Neural cell (in vitro differentiated cells): ENCODE measurements at regions not wholly inside any gene's neighbourhood (a gene's known extent, or its start where the extent isn't known, plus 50 kb on each side); places are given as distances from the start of the nearest gene placed in this dataset.

Source experiments
- H2AFZ ChIP-seq: fragments of 200-600, 300-800 bp; sonication (generic), shearing (Covaris generic); 2 replicates; pipeline ENCODE4 v1.6.0; 2014; ENCODE audit warnings: low read depth, mild to moderate bottlenecking, antibody characterized with exemption, low read length, moderate library complexity
- H3F3A ChIP-seq: fragments of 200-600 bp; shearing (Covaris generic); 2 replicates; pipeline ENCODE4 v1.6.1; 2016; ENCODE audit warnings: mild to moderate bottlenecking, moderate library complexity, mixed read lengths, antibody characterized with exemption, low read length; ENCODE audit not compliant: insufficient read depth, poor library complexity, severe bottlenecking
- H3K27ac ChIP-seq: fragments of 200-600, 300-800 bp; sonication (generic), shearing (Covaris generic); 2 replicates; pipeline ENCODE4 v1.5.1; 2014; ENCODE audit warnings: mild to moderate bottlenecking, low read length, moderate library complexity
- H3K27me3 ChIP-seq: fragments of 300-800, 200-600 bp; sonication (generic), shearing (Covaris generic); 2 replicates; pipeline ENCODE4 v1.6.0; 2014; ENCODE audit warnings: mild to moderate bottlenecking, low read depth, low read length, moderate library complexity; ENCODE audit not compliant: insufficient read depth
- H3K36me3 ChIP-seq: fragments of 300-800, 200-600 bp; sonication (generic), shearing (Covaris generic); 2 replicates; pipeline ENCODE4 v1.5.1; 2014; ENCODE audit warnings: mild to moderate bottlenecking, antibody characterized with exemption, low read length, moderate library complexity; ENCODE audit not compliant: insufficient read depth
- H3K4me2 ChIP-seq: fragments of 300-800, 200-600 bp; sonication (generic), shearing (Covaris generic); 2 replicates; pipeline ENCODE4 v1.6.0; 2014; ENCODE audit warnings: mild to moderate bottlenecking, low read length
- H3K4me3 ChIP-seq: fragments of 300-800, 200-600 bp; sonication (generic), shearing (Covaris generic); 2 replicates; pipeline ENCODE4 v1.5.1; 2014; ENCODE audit warnings: mild to moderate bottlenecking, low read length, moderate library complexity
- H3K79me2 ChIP-seq: fragments of 200-600 bp; shearing (Covaris generic); replicated peaks from 2 replicates; pipeline ENCODE4 v1.6.0; 2014; ENCODE audit warnings: mild to moderate bottlenecking, low read length, moderate library complexity; ENCODE audit not compliant: insufficient read depth
- H3K9ac ChIP-seq: fragments of 300-800, 200-600 bp; sonication (generic), shearing (Covaris generic); 2 replicates; pipeline ENCODE4 v1.6.1; 2016; ENCODE audit warnings: mild to moderate bottlenecking, low read length, mixed read lengths
- H3K9me2 ChIP-seq: fragments of 200-600 bp; shearing (Covaris generic); 2 replicates; pipeline ENCODE4 v1.6.1; 2016; ENCODE audit warnings: mild to moderate bottlenecking, low read length, mixed read lengths; ENCODE audit not compliant: insufficient read depth
- H3K9me3 ChIP-seq: fragments of 200-600, 300-800 bp; sonication (generic), shearing (Covaris generic); 2 replicates; pipeline ENCODE4 v1.6.1; 2016; ENCODE audit warnings: mild to moderate bottlenecking, mixed run types, low read length, moderate library complexity, mixed read lengths
- H4K20me1 ChIP-seq: fragments of 200-600 bp; shearing (Covaris generic); 2 replicates; pipeline ENCODE4 v1.6.1; 2016; ENCODE audit warnings: mild to moderate bottlenecking, mixed run types; ENCODE audit not compliant: insufficient read depth
- CTCF ChIP-seq: fragments of 450-650 bp; IDR thresholded peaks from 2 replicates; pipeline ENCODE4 v1.5.1; 2014; ENCODE audit warnings: antibody characterized with exemption, mild to moderate bottlenecking, moderate library complexity; ENCODE audit not compliant: poor library complexity, severe bottlenecking
- EP300 ChIP-seq: fragments of 450-650 bp; conservative IDR thresholded peaks from 2 replicates; pipeline ENCODE4 v1.6.1; 2014; ENCODE audit warnings: antibody characterized with exemption, mild to moderate bottlenecking, moderate library complexity; ENCODE audit not compliant: poor library complexity, severe bottlenecking
- EZH2 ChIP-seq: fragments of 200-600, 300-800 bp; shearing (Covaris generic), sonication (generic); IDR thresholded peaks from 2 replicates; pipeline ENCODE4 v1.6.1; 2014; ENCODE audit warnings: antibody characterized with exemption, low read length, borderline replicate concordance, mild to moderate bottlenecking; ENCODE audit not compliant: insufficient read depth, poor library complexity, severe bottlenecking
- MXI1 ChIP-seq: fragments of 450-650 bp; conservative IDR thresholded peaks from 2 replicates; pipeline ENCODE4 v1.6.1; 2014; ENCODE audit warnings: antibody characterized with exemption, mild to moderate bottlenecking; ENCODE audit not compliant: poor library complexity, severe bottlenecking
- POLR2AphosphoS5 ChIP-seq: IDR thresholded peaks from 2 replicates; pipeline ENCODE4 v1.6.1; 2012
- RAD21 ChIP-seq: fragments of 450-650 bp; conservative IDR thresholded peaks from 2 replicates; pipeline ENCODE4 v1.6.1; 2014; ENCODE audit warnings: antibody characterized with exemption, mild to moderate bottlenecking, moderate library complexity
- REST ChIP-seq: IDR thresholded peaks from 2 replicates; pipeline ENCODE4 v1.6.1; 2012; ENCODE audit warnings: borderline replicate concordance
- SMC3 ChIP-seq: fragments of 450-650 bp; conservative IDR thresholded peaks from 2 replicates; pipeline ENCODE4 v1.6.1; 2014; ENCODE audit warnings: antibody characterized with exemption, mild to moderate bottlenecking, moderate library complexity; ENCODE audit not compliant: poor library complexity
- TAF1 ChIP-seq: IDR thresholded peaks from 2 replicates; pipeline ENCODE4 v1.6.1; 2012; ENCODE audit warnings: low read depth

GRCh38 chr2:9099341-9099751 is 95.9 kb upstream of the MBOAT2 start:
- no peaks in the 10 kb centered on the region for H3K27me3 ChIP-seq
- H3K79me2 ChIP-seq = no peaks in the 10 kb centered on the region
- no peaks in the 10 kb centered on the region for H3K9me2 ChIP-seq
- no peak overlapping the region for H3K4me3 ChIP-seq
- no peaks in the 10 kb centered on the region for H3K9me3 ChIP-seq
- H3K4me2 ChIP-seq = no peak overlapping the region
- H3K36me3 ChIP-seq = no peaks in the 10 kb centered on the region
- H3K27ac ChIP-seq = no peak overlapping the region
- no peak for TF ChIP-seq RAD21
- TF ChIP-seq MXI1 = no peak
- no peak for TF ChIP-seq EP300
- no peak for TF ChIP-seq EZH2
- TF ChIP-seq REST = no peak
- no peak for TF ChIP-seq SMC3
- TF ChIP-seq CTCF = no peak
- TF ChIP-seq POLR2AphosphoS5 = no peak
- no peak for TF ChIP-seq TAF1
- H2AFZ ChIP-seq = no peak overlapping the region
- no peaks in the 10 kb centered on the region for H3F3A ChIP-seq
- no peaks in the 10 kb centered on the region for H4K20me1 ChIP-seq
- no peak overlapping the region for H3K9ac ChIP-seq

- Histone ChIP-seq H3K27me3 (no peaks in the 10 kb centered on the region), H3K36me3 (no peaks in the 10 kb centered on the region), H4K20me1 (no peaks in the 10 kb centered on the region), H3K27ac (no peak overlapping the region), H3K9me2 (no peaks in the 10 kb centered on the region), H3K79me2 (no peaks in the 10 kb centered on the region), H2AFZ (no peak overlapping the region), H3F3A (no peaks in the 10 kb centered on the region), H3K4me3 (no peak overlapping the region), H3K9ac (no peak overlapping the region), H3K9me3 (no peaks in the 10 kb centered on the region), H3K4me2 (no peak overlapping the region)
- no peak for TF ChIP-seq TAF1
- no peak for TF ChIP-seq MXI1
- TF ChIP-seq POLR2AphosphoS5 = no peak
- no peak for TF ChIP-seq REST
- TF ChIP-seq CTCF = no peak
- TF ChIP-seq EZH2 = no peak
- TF ChIP-seq SMC3 = no peak
- no peak for TF ChIP-seq EP300
- TF ChIP-seq RAD21 = no peak
Observed at GRCh38 chr2:9097892-9098291, 94.4 kb upstream of the MBOAT2 start.
